Mammary epithelial cell (primary cell): ENCODE measurements at regions not wholly inside any gene's neighbourhood (a gene's known extent, or its start where the extent isn't known, plus 50 kb on each side); places are given as distances from the start of the nearest gene placed in this dataset.
"Not testable (repeated sequence)": the region's sequence is repeated elsewhere in the genome, so short reads cannot be mapped to it uniquely, and the experiment has no call there.

Source experiments
- EZH2 ChIP-seq: IDR thresholded peaks from 2 replicates; pipeline ENCODE4 v1.6.1; 2012; ENCODE audit warnings: low read length, inconsistent platforms, borderline replicate concordance
- TF ChIP-seq, protein P1 (sequence below), 2 donors: IDR thresholded peaks in 1 of 2; conservative IDR thresholded peaks in 1 of 2; 2 replicates each; pipeline ENCODE4 v1.5.1; 2011 to 2012; ENCODE audit warnings: inconsistent platforms in 2 of 2, low read length in 2 of 2, mild to moderate bottlenecking in 2 of 2, control low read depth in 1 of 2, low read depth in 1 of 2; ENCODE audit not compliant: insufficient read depth in 1 of 2; ENCODE audit errors: extremely low read depth in 1 of 2

DNA sequence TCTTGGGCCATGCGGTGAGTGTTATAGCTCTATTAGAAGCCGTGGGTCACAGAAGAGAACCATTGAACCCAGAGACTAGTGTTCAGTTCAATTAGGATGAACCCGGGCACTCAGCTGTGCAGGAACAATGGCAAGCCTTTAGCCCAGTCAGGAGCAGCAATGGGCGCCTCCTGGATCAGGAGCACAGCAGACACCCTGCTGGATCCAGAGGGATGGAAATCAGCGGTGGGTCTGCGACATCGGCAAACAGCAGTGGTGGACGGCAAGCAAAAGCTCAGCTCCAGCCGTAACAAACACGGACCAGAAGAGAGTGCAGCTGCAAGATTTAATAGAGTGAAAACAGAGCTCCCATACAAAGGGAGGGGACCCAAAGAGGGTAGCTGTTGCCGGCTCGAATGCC, 228.3 kb upstream of the SPOPL start:
- TF ChIP-seq, protein P1, sequence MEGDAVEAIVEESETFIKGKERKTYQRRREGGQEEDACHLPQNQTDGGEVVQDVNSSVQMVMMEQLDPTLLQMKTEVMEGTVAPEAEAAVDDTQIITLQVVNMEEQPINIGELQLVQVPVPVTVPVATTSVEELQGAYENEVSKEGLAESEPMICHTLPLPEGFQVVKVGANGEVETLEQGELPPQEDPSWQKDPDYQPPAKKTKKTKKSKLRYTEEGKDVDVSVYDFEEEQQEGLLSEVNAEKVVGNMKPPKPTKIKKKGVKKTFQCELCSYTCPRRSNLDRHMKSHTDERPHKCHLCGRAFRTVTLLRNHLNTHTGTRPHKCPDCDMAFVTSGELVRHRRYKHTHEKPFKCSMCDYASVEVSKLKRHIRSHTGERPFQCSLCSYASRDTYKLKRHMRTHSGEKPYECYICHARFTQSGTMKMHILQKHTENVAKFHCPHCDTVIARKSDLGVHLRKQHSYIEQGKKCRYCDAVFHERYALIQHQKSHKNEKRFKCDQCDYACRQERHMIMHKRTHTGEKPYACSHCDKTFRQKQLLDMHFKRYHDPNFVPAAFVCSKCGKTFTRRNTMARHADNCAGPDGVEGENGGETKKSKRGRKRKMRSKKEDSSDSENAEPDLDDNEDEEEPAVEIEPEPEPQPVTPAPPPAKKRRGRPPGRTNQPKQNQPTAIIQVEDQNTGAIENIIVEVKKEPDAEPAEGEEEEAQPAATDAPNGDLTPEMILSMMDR (conservative IDR thresholded peaks at IDR 0.05 in 1 of 2, IDR thresholded peaks at IDR 0.05 in 1 of 2; ENCODE audit: extremely low read depth in 1 of 2, insufficient read depth in 1 of 2, low read depth in 1 of 2, low read length in 2 of 2), result not testable (repeated sequence)
- TF ChIP-seq EZH2, result not testable (repeated sequence)
